Nephron progenitor cell (in vitro differentiated cells): ENCODE measurements at regions not wholly inside any gene's neighbourhood (a gene's known extent, or its start where the extent isn't known, plus 50 kb on each side); places are given as distances from the start of the nearest gene placed in this dataset.
A peak's percentile ranks its signal among the peaks of the same experiment; 100 is the strongest.

Experiments used
- DNase-seq: peaks from one replicate; pipeline ENCODE4 v3.0.0; 2021
- H3K27ac Mint-ChIP-seq: 2 replicates; pipeline ENCODE4 v1.8.0; 2021; ENCODE audit warnings: mild to moderate bottlenecking, moderate library complexity, mixed read lengths
- H3K27me3 Mint-ChIP-seq: 2 replicates; pipeline ENCODE4 v1.8.0; 2021; ENCODE audit warnings: mild to moderate bottlenecking, low read depth, mixed read lengths; ENCODE audit not compliant: poor library complexity
- H3K36me3 Mint-ChIP-seq: 2 replicates; pipeline ENCODE4 v1.8.0; 2021; ENCODE audit warnings: low read depth, mixed read lengths
- H3K4me1 Mint-ChIP-seq: 2 replicates; pipeline ENCODE4 v1.8.0; 2021; ENCODE audit warnings: mixed read lengths
- H3K4me3 Mint-ChIP-seq: 2 replicates; pipeline ENCODE4 v1.8.0; 2021; ENCODE audit warnings: mild to moderate bottlenecking, moderate library complexity, mixed read lengths
- H3K9me3 Mint-ChIP-seq: 2 replicates; pipeline ENCODE4 v1.8.0; 2021; ENCODE audit warnings: mild to moderate bottlenecking, moderate library complexity, mixed read lengths
- TF ChIP-seq, protein P1 (sequence below): fragments of 200-600 bp; sonication (generic); IDR thresholded peaks from 2 replicates; pipeline ENCODE4 v1.5.0; 2021; ENCODE audit warnings: antibody characterized with exemption

DNA sequence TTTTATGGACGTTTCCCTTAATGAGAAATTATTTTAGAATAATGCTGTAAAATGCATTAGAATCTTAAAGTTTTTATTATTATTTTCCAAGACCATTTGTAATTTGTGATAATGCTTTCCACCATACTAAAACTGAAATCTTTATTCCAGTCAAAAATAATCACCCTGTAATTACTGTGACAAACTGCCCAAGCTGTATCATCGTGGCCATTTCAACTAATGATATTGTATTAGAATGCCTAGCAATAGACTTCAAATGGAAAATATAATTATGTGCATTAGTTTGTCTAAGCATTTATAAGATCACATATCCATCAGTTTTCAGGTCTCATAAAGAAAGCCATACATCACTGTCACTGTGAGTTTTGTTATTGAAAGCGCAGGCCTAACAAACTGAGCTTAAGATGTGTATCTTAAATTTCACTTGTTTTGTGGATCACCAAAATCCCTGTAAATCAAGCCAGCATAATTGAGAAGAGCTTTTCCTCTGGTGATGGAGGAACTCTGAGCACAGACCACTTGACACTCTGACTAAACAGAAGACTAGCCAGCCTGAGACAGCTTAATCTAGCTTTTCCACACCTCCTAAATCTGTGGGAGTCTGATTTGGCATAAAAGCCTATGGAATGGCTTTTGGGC lies 1312.2 kb upstream of the ACVR2A start:
- Mint-ChIP-seq H3K27ac (peak overlapping the region; percentile 41), H3K36me3 (no peaks in the 10 kb centered on the region), H3K27me3 (no peaks in the 10 kb centered on the region), H3K4me3 (no peak overlapping the region), H3K4me1 (peaks cover 14% of the 10 kb centered on the region), H3K9me3 (peaks cover 9% of the 10 kb centered on the region)
- no peak for DNase-seq
- TF ChIP-seq, protein P1, sequence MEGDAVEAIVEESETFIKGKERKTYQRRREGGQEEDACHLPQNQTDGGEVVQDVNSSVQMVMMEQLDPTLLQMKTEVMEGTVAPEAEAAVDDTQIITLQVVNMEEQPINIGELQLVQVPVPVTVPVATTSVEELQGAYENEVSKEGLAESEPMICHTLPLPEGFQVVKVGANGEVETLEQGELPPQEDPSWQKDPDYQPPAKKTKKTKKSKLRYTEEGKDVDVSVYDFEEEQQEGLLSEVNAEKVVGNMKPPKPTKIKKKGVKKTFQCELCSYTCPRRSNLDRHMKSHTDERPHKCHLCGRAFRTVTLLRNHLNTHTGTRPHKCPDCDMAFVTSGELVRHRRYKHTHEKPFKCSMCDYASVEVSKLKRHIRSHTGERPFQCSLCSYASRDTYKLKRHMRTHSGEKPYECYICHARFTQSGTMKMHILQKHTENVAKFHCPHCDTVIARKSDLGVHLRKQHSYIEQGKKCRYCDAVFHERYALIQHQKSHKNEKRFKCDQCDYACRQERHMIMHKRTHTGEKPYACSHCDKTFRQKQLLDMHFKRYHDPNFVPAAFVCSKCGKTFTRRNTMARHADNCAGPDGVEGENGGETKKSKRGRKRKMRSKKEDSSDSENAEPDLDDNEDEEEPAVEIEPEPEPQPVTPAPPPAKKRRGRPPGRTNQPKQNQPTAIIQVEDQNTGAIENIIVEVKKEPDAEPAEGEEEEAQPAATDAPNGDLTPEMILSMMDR = no peak

GRCh38 chr2:146532009-146532408 lies 1312.8 kb upstream of the ACVR2A start:
- Mint-ChIP-seq H3K36me3 (no peaks in the 10 kb centered on the region), H3K4me1 (peaks cover 13% of the 10 kb centered on the region), H3K27me3 (no peaks in the 10 kb centered on the region), H3K9me3 (peaks cover 9% of the 10 kb centered on the region), H3K4me3 (no peak overlapping the region), H3K27ac (no peak overlapping the region)
- TF ChIP-seq, protein P1 = no peak
- DNase-seq = no peak

- peaks cover 4% of the 10 kb centered on the region for H3K9me3 Mint-ChIP-seq
- no peak overlapping the region for H3K27ac Mint-ChIP-seq
- peaks cover 13% of the 10 kb centered on the region for H3K4me1 Mint-ChIP-seq
- H3K36me3 Mint-ChIP-seq = no peaks in the 10 kb centered on the region
- H3K4me3 Mint-ChIP-seq = no peak overlapping the region
- TF ChIP-seq, protein P1 = no peak
- H3K27me3 Mint-ChIP-seq = no peaks in the 10 kb centered on the region
- DNase-seq = no peak
These were observed 1313.9 kb upstream of the ACVR2A start for GRCh38 chr2:146530886-146531285.

GRCh38 chr2:146527166-146527565 lies 1317.7 kb upstream of the ACVR2A start:
- no peaks in the 10 kb centered on the region for H3K27me3 Mint-ChIP-seq
- TF ChIP-seq, protein P1 = no peak
- DNase-seq = no peak
- H3K9me3 Mint-ChIP-seq = peaks cover 3% of the 10 kb centered on the region
- no peaks in the 10 kb centered on the region for H3K4me1 Mint-ChIP-seq
- no peak overlapping the region for H3K4me3 Mint-ChIP-seq
- H3K36me3 Mint-ChIP-seq = no peaks in the 10 kb centered on the region
- H3K27ac Mint-ChIP-seq = no peak overlapping the region

DNA sequence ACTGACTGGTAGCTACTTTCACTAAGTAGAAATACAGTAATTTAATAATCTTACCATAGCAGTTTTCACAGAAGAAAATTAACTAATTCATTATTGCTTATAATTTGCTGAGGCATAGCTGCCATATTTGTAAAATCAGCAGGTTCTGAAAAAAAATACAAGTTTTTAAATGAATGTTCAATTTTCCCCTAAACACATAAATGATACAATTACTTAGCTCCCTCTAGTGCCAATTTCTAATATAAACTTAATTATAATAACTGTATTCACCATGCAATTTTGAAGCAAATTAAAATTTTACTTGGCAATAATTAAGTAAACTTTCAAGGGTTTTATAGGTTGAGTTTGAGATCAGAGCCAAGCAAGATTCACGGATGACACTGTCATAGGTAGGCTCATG lies 1321.6 kb upstream of the ACVR2A start:
- Mint-ChIP-seq H3K4me3 (no peak overlapping the region), H3K27me3 (no peaks in the 10 kb centered on the region), H3K27ac (no peak overlapping the region), H3K4me1 (no peaks in the 10 kb centered on the region), H3K9me3 (peaks cover 3% of the 10 kb centered on the region), H3K36me3 (no peaks in the 10 kb centered on the region)
- no peak for DNase-seq
- TF ChIP-seq, protein P1 = peak; percentile 26

GRCh38 chr2:146506851-146507250 lies 1338.0 kb upstream of the ACVR2A start:
- Mint-ChIP-seq H3K9me3 (no peaks in the 10 kb centered on the region), H3K27me3 (no peaks in the 10 kb centered on the region)
- TF ChIP-seq, protein P1 = no peak

More at GRCh38 chr2:146506851-146507250, 1338.0 kb upstream of the ACVR2A start:
- Mint-ChIP-seq H3K4me1 (peaks cover 21% of the 10 kb centered on the region), H3K36me3 (peaks cover 7% of the 10 kb centered on the region), H3K27ac (peak overlapping the region; percentile 23), H3K4me3 (no peak overlapping the region)
- DNase-seq = peak; percentile 1
